H9 (cell line): ENCODE measurements at regions not wholly inside any gene's neighbourhood (a gene's known extent, or its start where the extent isn't known, plus 50 kb on each side); places are given as distances from the start of the nearest gene placed in this dataset.

Experiments
- DNase-seq: peaks from one replicate; pipeline ENCODE4 v3.0.0-alpha.2; 2017
- H2AFZ ChIP-seq: one replicate; pipeline ENCODE4 v1.6.1; 2013; ENCODE audit warnings: mild to moderate bottlenecking, low read length, control low read depth, moderate library complexity
- H2AK5ac ChIP-seq: 2 replicates; pipeline ENCODE4 v1.6.1; 2013; ENCODE audit warnings: low read length, control low read depth, mixed read lengths; ENCODE audit not compliant: insufficient read length
- H2BK120ac ChIP-seq: one replicate; pipeline ENCODE4 v1.6.1; 2013; ENCODE audit warnings: low read depth, mild to moderate bottlenecking, low read length, control low read depth, inconsistent platforms; ENCODE audit not compliant: poor library complexity, severe bottlenecking
- H2BK12ac ChIP-seq: 2 replicates; pipeline ENCODE4 v1.6.1; 2013; ENCODE audit warnings: low read length, control low read depth, mixed read lengths, low read depth; ENCODE audit not compliant: insufficient read length
- H2BK15ac ChIP-seq: 2 replicates; pipeline ENCODE4 v1.6.1; 2013; ENCODE audit warnings: low read depth, low read length, control low read depth
- H2BK20ac ChIP-seq: one replicate; pipeline ENCODE4 v1.6.1; 2013; ENCODE audit warnings: low read depth, mild to moderate bottlenecking, low read length, control low read depth, inconsistent platforms; ENCODE audit not compliant: poor library complexity, severe bottlenecking
- H2BK5ac ChIP-seq: 2 replicates; pipeline ENCODE4 v1.6.1; 2013; ENCODE audit warnings: low read length, control low read depth, mixed read lengths; ENCODE audit not compliant: insufficient read length
- H3K14ac ChIP-seq: 2 replicates; pipeline ENCODE4 v1.6.1; 2013; ENCODE audit warnings: low read length, control low read depth; ENCODE audit not compliant: insufficient read depth
- H3K18ac ChIP-seq: 2 replicates; pipeline ENCODE4 v1.6.1; 2013; ENCODE audit warnings: low read depth, mild to moderate bottlenecking, mixed read lengths, low read length, control low read depth; ENCODE audit not compliant: insufficient read length
- H3K23ac ChIP-seq: 2 replicates; pipeline ENCODE4 v1.6.1; 2013; ENCODE audit warnings: low read length, control low read depth, mixed read lengths, low read depth; ENCODE audit not compliant: insufficient read length
- H3K23me2 ChIP-seq: 2 replicates; pipeline ENCODE4 v1.6.1; 2013; ENCODE audit warnings: low read depth, mild to moderate bottlenecking, mixed read lengths, low read length, control low read depth; ENCODE audit not compliant: insufficient read length, poor library complexity, severe bottlenecking
- H3K27ac ChIP-seq: 2 replicates; pipeline ENCODE4 v1.5.1; 2013; ENCODE audit warnings: low read length, control low read depth, mixed read lengths, low read depth; ENCODE audit not compliant: insufficient read length
- H3K27me3 ChIP-seq: 2 replicates; pipeline ENCODE4 v1.6.1; 2013; ENCODE audit warnings: low read length, control low read depth, inconsistent platforms; ENCODE audit not compliant: insufficient read depth
- H3K4ac ChIP-seq: 2 replicates; pipeline ENCODE4 v1.6.1; 2013; ENCODE audit warnings: low read depth, mild to moderate bottlenecking, control low read depth, inconsistent platforms, low read length, moderate library complexity
- H3K4me1 ChIP-seq: 2 replicates; pipeline ENCODE4 v1.6.1; 2013; ENCODE audit warnings: low read length, control low read depth, inconsistent platforms; ENCODE audit not compliant: insufficient read depth
- H3K4me2 ChIP-seq: 2 replicates; pipeline ENCODE4 v1.6.1; 2013; ENCODE audit warnings: low read length, control low read depth, mixed read lengths; ENCODE audit not compliant: insufficient read length, insufficient read depth
- H3K56ac ChIP-seq: 2 replicates; pipeline ENCODE4 v1.6.1; 2013; ENCODE audit warnings: low read depth, mild to moderate bottlenecking, mixed read lengths, low read length, control low read depth; ENCODE audit not compliant: insufficient read length
- H3K79me1 ChIP-seq: 2 replicates; pipeline ENCODE4 v1.6.1; 2013; ENCODE audit warnings: low read depth, mild to moderate bottlenecking, moderate library complexity, low read length, control low read depth, inconsistent platforms; ENCODE audit not compliant: insufficient read depth, poor library complexity, severe bottlenecking
- H3K79me2 ChIP-seq: 2 replicates; pipeline ENCODE4 v1.6.1; 2013; ENCODE audit warnings: low read length, control low read depth, inconsistent platforms; ENCODE audit not compliant: insufficient read depth
- H3K9ac ChIP-seq: 2 replicates; pipeline ENCODE4 v1.6.1; 2013; ENCODE audit warnings: low read length, control low read depth, mixed read lengths; ENCODE audit not compliant: insufficient read length; ENCODE audit errors: extremely low read depth
- H3K9me3 ChIP-seq: one replicate; pipeline ENCODE4 v1.6.1; 2013; ENCODE audit warnings: low read depth, low read length, inconsistent platforms; ENCODE audit not compliant: control insufficient read depth
- H3T11ph ChIP-seq: one replicate; pipeline ENCODE4 v1.6.1; 2013; ENCODE audit warnings: mild to moderate bottlenecking, low read length, control low read depth, inconsistent platforms
- H4K20me1 ChIP-seq: one replicate; pipeline ENCODE4 v1.6.1; 2013; ENCODE audit not compliant: control insufficient read depth, insufficient read length, insufficient read depth
- H4K5ac ChIP-seq: 2 replicates; pipeline ENCODE4 v1.6.1; 2013; ENCODE audit warnings: low read depth, mild to moderate bottlenecking, mixed read lengths, low read length, control low read depth; ENCODE audit not compliant: insufficient read length
- H4K8ac ChIP-seq: replicated peaks from 2 replicates; pipeline ENCODE4 v1.6.1; 2013; ENCODE audit warnings: low read length, control low read depth, mixed read lengths, low read depth; ENCODE audit not compliant: insufficient read length
- H4K91ac ChIP-seq: 2 replicates; pipeline ENCODE4 v1.6.1; 2013; ENCODE audit warnings: low read depth, mild to moderate bottlenecking, moderate library complexity, mixed read lengths, low read length, control low read depth; ENCODE audit not compliant: insufficient read length
- H3K27ac Mint-ChIP-seq, 3 experiments: 2 replicates in 2 of 3; 3 replicates in 1 of 3; pipeline ENCODE4 v1.8.0; 2020 to 2021; ENCODE audit warnings: mixed read lengths in 3 of 3, mild to moderate bottlenecking in 1 of 3, moderate library complexity in 1 of 3
- H3K27me3 Mint-ChIP-seq: 2 replicates; pipeline ENCODE4 v1.8.0; 2021; ENCODE audit warnings: low read depth, mild to moderate bottlenecking, moderate library complexity, mixed read lengths
- H3K36me3 Mint-ChIP-seq, 3 experiments: 2 replicates in 2 of 3; 3 replicates in 1 of 3; pipeline ENCODE4 v1.8.0; 2020 to 2021; ENCODE audit warnings: low read depth in 3 of 3, mixed read lengths in 3 of 3; ENCODE audit not compliant: insufficient read depth in 1 of 3
- H3K4me1 Mint-ChIP-seq, 2 experiments: 2 replicates each; pipeline ENCODE4 v1.8.0; 2020; ENCODE audit warnings: mixed read lengths in 2 of 2
- H3K4me3 Mint-ChIP-seq, 2 experiments: 2 replicates in 1 of 2; 3 replicates in 1 of 2; pipeline ENCODE4 v1.8.0; 2020 to 2021; ENCODE audit warnings: mild to moderate bottlenecking in 2 of 2, mixed read lengths in 2 of 2, moderate library complexity in 1 of 2
- H3K9me3 Mint-ChIP-seq, 2 experiments: 2 replicates in 1 of 2; 3 replicates in 1 of 2; pipeline ENCODE4 v1.8.0; 2020; ENCODE audit warnings: mild to moderate bottlenecking in 2 of 2, mixed read lengths in 2 of 2, moderate library complexity in 1 of 2
- WGBS: extraction: QIAGEN DNeasy Blood & Tissue Kit; methylation state at CpG from one replicate; pipeline ENCODE4 v1.1.7; 2013; ENCODE audit warnings: missing lambda C conversion rate, low lambda C conversion rate, mixed read lengths; ENCODE audit not compliant: insufficient read length; ENCODE audit errors: extremely low coverage; 5-methylcytosine and 5-hydroxymethylcytosine counted together
- TF ChIP-seq, protein P1 (sequence below): fragments of 200-600 bp; sonication (generic); conservative IDR thresholded peaks from 3 replicates; pipeline ENCODE4 v1.8.0; 2021; ENCODE audit warnings: antibody characterized with exemption, mild to moderate bottlenecking

DNA sequence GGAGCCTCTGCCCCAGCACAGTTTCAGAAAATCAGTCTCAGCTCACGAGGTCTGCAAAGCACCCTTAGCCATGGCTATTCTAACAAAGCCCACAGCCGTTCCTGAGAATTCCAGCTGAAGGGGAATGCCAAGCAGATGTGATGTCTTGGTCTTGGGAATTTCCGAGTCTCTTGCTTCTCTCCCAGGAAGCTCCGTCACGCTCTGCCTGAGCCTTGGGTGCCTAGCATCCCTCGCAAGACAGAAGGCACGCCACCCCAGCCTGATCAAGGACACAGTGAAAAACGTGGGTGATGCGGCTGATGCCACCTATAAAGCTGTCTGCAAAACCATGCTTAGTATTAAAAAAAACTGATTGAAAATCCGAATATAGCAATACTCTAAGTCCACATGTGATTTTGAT, 254.6 kb downstream of the SH3BP4 start:
- TF ChIP-seq, protein P1, sequence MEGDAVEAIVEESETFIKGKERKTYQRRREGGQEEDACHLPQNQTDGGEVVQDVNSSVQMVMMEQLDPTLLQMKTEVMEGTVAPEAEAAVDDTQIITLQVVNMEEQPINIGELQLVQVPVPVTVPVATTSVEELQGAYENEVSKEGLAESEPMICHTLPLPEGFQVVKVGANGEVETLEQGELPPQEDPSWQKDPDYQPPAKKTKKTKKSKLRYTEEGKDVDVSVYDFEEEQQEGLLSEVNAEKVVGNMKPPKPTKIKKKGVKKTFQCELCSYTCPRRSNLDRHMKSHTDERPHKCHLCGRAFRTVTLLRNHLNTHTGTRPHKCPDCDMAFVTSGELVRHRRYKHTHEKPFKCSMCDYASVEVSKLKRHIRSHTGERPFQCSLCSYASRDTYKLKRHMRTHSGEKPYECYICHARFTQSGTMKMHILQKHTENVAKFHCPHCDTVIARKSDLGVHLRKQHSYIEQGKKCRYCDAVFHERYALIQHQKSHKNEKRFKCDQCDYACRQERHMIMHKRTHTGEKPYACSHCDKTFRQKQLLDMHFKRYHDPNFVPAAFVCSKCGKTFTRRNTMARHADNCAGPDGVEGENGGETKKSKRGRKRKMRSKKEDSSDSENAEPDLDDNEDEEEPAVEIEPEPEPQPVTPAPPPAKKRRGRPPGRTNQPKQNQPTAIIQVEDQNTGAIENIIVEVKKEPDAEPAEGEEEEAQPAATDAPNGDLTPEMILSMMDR: no peak
- no CpG with 5 or more reads among the region's 10 CpGs for WGBS

More for the DNA sequence above, 254.6 kb downstream of the SH3BP4 start:
- Histone ChIP-seq H2BK120ac (no peak overlapping the region), H4K91ac (no peak overlapping the region), H4K20me1 (no peaks in the 10 kb centered on the region), H3K9ac (no peak overlapping the region), H2BK20ac (no peak overlapping the region), H3K27me3 (no peaks in the 10 kb centered on the region), H2BK5ac (no peak overlapping the region), H3K9me3 (no peaks in the 10 kb centered on the region), H3K4me2 (no peak overlapping the region), H4K8ac (no peak overlapping the region), H3K14ac (no peak overlapping the region), H3K56ac (no peak overlapping the region), H2BK12ac (no peak overlapping the region), H3K23me2 (no peaks in the 10 kb centered on the region), H3K79me2 (no peaks in the 10 kb centered on the region), H2AK5ac (no peak overlapping the region), H3K79me1 (no peaks in the 10 kb centered on the region), H3K4me1 (no peaks in the 10 kb centered on the region), H3T11ph (no peak overlapping the region), H3K27ac (no peak overlapping the region), H4K5ac (no peak overlapping the region), H3K4ac (no peak overlapping the region), H2AFZ (no peak overlapping the region), H3K18ac (no peak overlapping the region), H3K23ac (no peak overlapping the region), H2BK15ac (no peak overlapping the region)
- Mint-ChIP-seq H3K4me1 (peaks cover 19 to 23% of the 10 kb centered on the region in 2 experiments), H3K4me3 (no peak overlapping the region), H3K9me3 (peaks cover 6 to 7% of the 10 kb centered on the region in 2 experiments), H3K27me3 (peaks cover 64% of the 10 kb centered on the region), H3K36me3 (peaks cover 0 to 4% (median 2%) of the 10 kb centered on the region in 3 experiments; a peak in 4 of 7 replicates), H3K27ac (no peak overlapping the region)
- DNase-seq: no peak
